DMS 273 treated with DMSO at 0.1 percent for 48 hours (cell line): ENCODE measurements at regions not wholly inside any gene's neighbourhood (a gene's known extent, or its start where the extent isn't known, plus 50 kb on each side); places are given as distances from the start of the nearest gene placed in this dataset.

Source experiments
- DNase-seq: peaks from one replicate; lab custom pipeline; 2025; lab: John Stamatoyannopoulos, UW

- DNase-seq = no peak
Observed at GRCh38 chr14:97298736-97299135, 501.6 kb downstream of the VRK1 start.

- DNase-seq = no peak
Observed at GRCh38 chr14:97299661-97300060, 502.5 kb downstream of the VRK1 start.

GRCh38 chr14:97301931-97302559, 504.9 kb downstream of the VRK1 start:
- no peak for DNase-seq

- no peak for DNase-seq
Observed at GRCh38 chr14:97306133-97306759, 509.1 kb downstream of the VRK1 start.

GRCh38 chr14:97306760-97307246, 509.6 kb downstream of the VRK1 start:
- no peak for DNase-seq

GRCh38 chr14:97311411-97311810, 514.2 kb downstream of the VRK1 start:
- DNase-seq = no peak

GRCh38 chr14:97312910-97313309, 515.7 kb downstream of the VRK1 start:
- no peak for DNase-seq

GRCh38 chr14:97315790-97316189, 518.6 kb downstream of the VRK1 start:
- DNase-seq = no peak

GRCh38 chr14:97318380-97318779, 521.2 kb downstream of the VRK1 start:
- DNase-seq = no peak

GRCh38 chr14:97319691-97320090, 522.5 kb downstream of the VRK1 start:
- no peak for DNase-seq

GRCh38 chr14:97328743-97329142, 531.6 kb downstream of the VRK1 start:
- no peak for DNase-seq

GRCh38 chr14:97329701-97330100, 532.5 kb downstream of the VRK1 start:
- DNase-seq = no peak

- DNase-seq = no peak
Observed at GRCh38 chr14:97331058-97331457, 533.9 kb downstream of the VRK1 start.

- DNase-seq = no peak
Observed at GRCh38 chr14:97331526-97331925, 534.3 kb downstream of the VRK1 start.

GRCh38 chr14:97336179-97336578, 539.0 kb downstream of the VRK1 start:
- DNase-seq = no peak

- DNase-seq = no peak
Observed at GRCh38 chr14:97336816-97337215, 539.6 kb downstream of the VRK1 start.

GRCh38 chr14:97337267-97337666, 540.1 kb downstream of the VRK1 start:
- no peak for DNase-seq

GRCh38 chr14:97337670-97338069, 540.5 kb downstream of the VRK1 start:
- DNase-seq = no peak

- DNase-seq = no peak
Observed at GRCh38 chr14:97344666-97345065, 547.5 kb downstream of the VRK1 start.

GRCh38 chr14:97346675-97347074, 549.5 kb downstream of the VRK1 start:
- no peak for DNase-seq

GRCh38 chr14:97349463-97349862, 552.3 kb downstream of the VRK1 start:
- DNase-seq = no peak

- DNase-seq = no peak
Observed at GRCh38 chr14:97349946-97350345, 552.8 kb downstream of the VRK1 start.

- no peak for DNase-seq
Observed at GRCh38 chr14:97350415-97350814, 553.2 kb downstream of the VRK1 start.
